K562 (cell line): ENCODE measurements at regions not wholly inside any gene's neighbourhood (a gene's known extent, or its start where the extent isn't known, plus 50 kb on each side); places are given as distances from the start of the nearest gene placed in this dataset.

ENCODE experiments used
- ATAC-seq: fragments of 200-7000 bp; cut with Tn5 transposase; 3 replicates; pipeline ENCODE4 v1.9.1; 2020; ENCODE audit warnings: moderate library complexity
- BruUV-seq: library from RNA; stranded (reverse); fragments of 400-500 nt; replicated peaks from 2 replicates; lab custom pipeline; 2021; lab: Mats Ljungman, UMichigan
- CTCF ChIA-PET: fragments of 300-600 bp; formaldehyde crosslinking; extraction: SDS; loops from one replicate; lab custom pipeline; 2021; ENCODE audit warnings: low intra/inter-chr PET ratio; lab: Yijun Ruan, JAX
- POLR2A ChIA-PET: fragments of 300-600, 350-650 bp; sonication (Branson Sonifier 250); formaldehyde crosslinking; extraction: SDS; loops from one replicate; lab custom pipeline; 2021; ENCODE audit warnings: antibody characterized with exemption, inconsistent platforms; lab: Yijun Ruan, JAX
- DNase-seq, 4 experiments: peaks; one replicate each; pipeline versions ENCODE4 v3.0.0 to v3.0.0-alpha.2; 2011 to 2018; ENCODE audit warnings: low spot score in 3 of 4, mixed read lengths in 3 of 4; ENCODE audit errors: extremely low read depth in 1 of 4
- FAIRE-seq: peaks from 2 replicates; lab custom pipeline; 2011; peaks lifted over from hg19 to GRCh38; lab: Jason Lieb, UNC
- H2AFZ ChIP-seq: 2 replicates; pipeline ENCODE4 v1.6.0; 2011; ENCODE audit warnings: low read depth, low read length, control low read depth, inconsistent platforms
- H3K27ac ChIP-seq: fragments of 200-600 bp; 3 replicates; pipeline ENCODE4 v1.8.0; 2011; ENCODE audit warnings: low read depth, mild to moderate bottlenecking, control low read depth, inconsistent platforms, low read length, moderate library complexity, mixed read lengths; ENCODE audit errors: extremely low read depth
- H3K27me3 ChIP-seq, 2 experiments: fragments of 300-600 bp in 1 of 2; 2 replicates in 1 of 2; 3 replicates in 1 of 2; pipeline versions ENCODE4 v1.6.0 to v1.8.0; 2011; ENCODE audit warnings: inconsistent platforms in 2 of 2, low read length in 2 of 2, mild to moderate bottlenecking in 1 of 2, mixed read lengths in 1 of 2, moderate library complexity in 1 of 2; ENCODE audit not compliant: control insufficient read depth in 2 of 2, insufficient read depth in 2 of 2
- H3K36me3 ChIP-seq: fragments of 300-600 bp; 3 replicates; pipeline ENCODE4 v1.8.0; 2011; ENCODE audit warnings: mild to moderate bottlenecking, low read length, inconsistent platforms; ENCODE audit not compliant: control insufficient read depth, insufficient read depth
- H3K4me1 ChIP-seq, 2 experiments: fragments of 200-600 bp in 1 of 2; replicated peaks in 1 of 2; 2 replicates in 1 of 2; 3 replicates in 1 of 2; pipeline versions ENCODE4 v1.5.1 to v1.8.0; 2011; ENCODE audit warnings: inconsistent platforms in 2 of 2, low read length in 2 of 2, mild to moderate bottlenecking in 1 of 2, mixed read lengths in 1 of 2, moderate library complexity in 1 of 2; ENCODE audit not compliant: control insufficient read depth in 2 of 2, insufficient read depth in 2 of 2
- H3K4me2 ChIP-seq: 2 replicates; pipeline ENCODE4 v1.6.1; 2011; ENCODE audit warnings: low read length, control low read depth, inconsistent platforms, mixed read lengths; ENCODE audit not compliant: insufficient read depth
- H3K4me3 ChIP-seq: fragments of 200-600 bp; sonication (generic), shearing (Covaris generic); 2 replicates; pipeline ENCODE4 v1.5.1; 2016; ENCODE audit warnings: control low read depth, inconsistent platforms
- H3K79me2 ChIP-seq: fragments of 200-600 bp; 3 replicates; pipeline ENCODE4 v1.8.0; 2011; ENCODE audit warnings: low read length, inconsistent platforms; ENCODE audit not compliant: control insufficient read depth, insufficient read depth
- H3K9ac ChIP-seq, 2 experiments: 2 replicates each; pipeline versions ENCODE4 v1.6.0 to v1.6.1; 2011; ENCODE audit warnings: low read depth in 2 of 2, low read length in 2 of 2, control low read depth in 1 of 2, inconsistent platforms in 1 of 2, mild to moderate bottlenecking in 1 of 2, mixed read lengths in 1 of 2; ENCODE audit not compliant: insufficient read depth in 1 of 2
- H3K9me1 ChIP-seq: one replicate; pipeline ENCODE4 v1.6.0; 2011; ENCODE audit warnings: inconsistent platforms, mild to moderate bottlenecking, low read length, moderate library complexity; ENCODE audit not compliant: control insufficient read depth, insufficient read depth
- H3K9me3 ChIP-seq: replicated peaks from 2 replicates; pipeline ENCODE4 v1.5.1; 2011; ENCODE audit warnings: low read depth, low read length, inconsistent platforms; ENCODE audit not compliant: control insufficient read depth, insufficient read depth
- H4K20me1 ChIP-seq: replicated peaks from 2 replicates; pipeline ENCODE4 v1.6.1; 2011; ENCODE audit warnings: low read length, inconsistent platforms, mixed read lengths; ENCODE audit not compliant: control insufficient read depth, insufficient read depth
- DMBX1 ChIP-seq: fragments of 250-450 bp; sonication (Bioruptor Pico); IDR thresholded peaks from 2 replicates; pipeline ENCODE4 v1.8.0; 2022; ENCODE audit warnings: inconsistent platforms, mild to moderate bottlenecking, moderate library complexity, borderline replicate concordance
- PPARD ChIP-seq: fragments of 250-450 bp; sonication (Bioruptor Pico); IDR thresholded peaks from 2 replicates; pipeline ENCODE4 v1.8.0; 2022; ENCODE audit warnings: inconsistent platforms, mild to moderate bottlenecking, moderate library complexity
- PTRF ChIP-seq: fragments of 450-650 bp; IDR thresholded peaks from 2 replicates; pipeline ENCODE4 v1.6.1; 2016; ENCODE audit warnings: mild to moderate bottlenecking, missing genetic modification characterization, missing compliant biosample characterization
- SMAD1 ChIP-seq: fragments of 150-350 bp; IDR thresholded peaks from 2 replicates; pipeline ENCODE4 v1.6.1; 2014; ENCODE audit warnings: low read length, low read depth; ENCODE audit not compliant: partially characterized antibody
- SREBF2 ChIP-seq: sonication (generic); formaldehyde crosslinking; IDR thresholded peaks from 2 replicates; pipeline ENCODE4 v1.4.0; 2020; ENCODE audit warnings: mild to moderate bottlenecking, missing genetic modification reagents
- ZNF274 ChIP-seq: IDR thresholded peaks from 2 replicates; pipeline ENCODE4 v1.6.1; 2011; ENCODE audit warnings: low read depth, mild to moderate bottlenecking, low read length, moderate library complexity, borderline replicate concordance
- ZNF699 ChIP-seq: fragments of 250-450 bp; sonication (Bioruptor Pico); IDR thresholded peaks from 2 replicates; pipeline ENCODE4 v1.8.0; 2021; ENCODE audit warnings: mild to moderate bottlenecking, moderate library complexity; ENCODE audit not compliant: insufficient replicate concordance
- ZNF766 ChIP-seq: fragments of 200-800 bp; sonication (Bioruptor generic); conservative IDR thresholded peaks from 2 replicates; pipeline ENCODE4 v1.6.1; 2016; ENCODE audit warnings: missing genetic modification characterization, missing compliant biosample characterization
- WGBS: fragments of 100-300 bp; shearing (Covaris generic); methylation state at CpG from one replicate; pipeline ENCODE4 v1.1.6; 2016; ENCODE audit warnings: low coverage, mixed read lengths; ENCODE audit not compliant: insufficient coverage; ENCODE audit errors: missing lambda C conversion rate; 5-methylcytosine and 5-hydroxymethylcytosine counted together
- in situ Hi-C: fragments of 300-500 bp; cut with MboI; formaldehyde crosslinking; loops from 4 replicates; pipeline ENCODE4 v1.15.0; 2018; ENCODE audit warnings: inconsistent platforms, mixed read lengths
- intact Hi-C: fragments of 100-400 bp; cut with micrococcal nuclease; formaldehyde crosslinking; loops from 2 replicates; pipeline ENCODE4 v1.14.2; 2022

GRCh38 chrX:44767308-44767707 lies 76.5 kb upstream of the DUSP21 start:
- FAIRE-seq (no peak), ATAC-seq (no peak), DNase-seq (no peak)
- Histone ChIP-seq H3K4me2 (no peak overlapping the region), H3K79me2 (no peaks in the 10 kb centered on the region), H2AFZ (no peak overlapping the region), H3K27ac (no peak overlapping the region), H3K4me1 (no peaks in the 10 kb centered on the region), H3K36me3 (no peaks in the 10 kb centered on the region), H3K4me3 (no peak overlapping the region), H3K9me1 (no peaks in the 10 kb centered on the region), H3K27me3 (no peaks in the 10 kb centered on the region), H3K9me3 (no peaks in the 10 kb centered on the region), H4K20me1 (no peaks in the 10 kb centered on the region), H3K9ac (no peak overlapping the region)
- 20% methylated on average over 3 of the region's 5 CpGs for WGBS
- CTCF ChIA-PET = no interaction called here
- TF ChIP-seq SREBF2 = no peak
- TF ChIP-seq ZNF699 = no peak
- no peak for TF ChIP-seq PTRF
- no peak for TF ChIP-seq DMBX1
- no peak for TF ChIP-seq SMAD1
- no peak for TF ChIP-seq PPARD
- TF ChIP-seq ZNF766 (CRISPR knock-in tag) = no peak
- intact Hi-C loops = no loop called here
- BruUV-seq = no TSS peak
- POLR2A ChIA-PET = no interaction called here
- in situ Hi-C loops = no loop called here

GRCh38 chrX:44765556-44765955 lies 78.3 kb upstream of the DUSP21 start:
- ATAC-seq (no peak), DNase-seq (no peak), FAIRE-seq (no peak)
- Histone ChIP-seq H2AFZ (no peak overlapping the region), H4K20me1 (no peaks in the 10 kb centered on the region), H3K4me3 (no peak overlapping the region), H3K27ac (no peak overlapping the region), H3K27me3 (no peaks in the 10 kb centered on the region), H3K79me2 (no peaks in the 10 kb centered on the region), H3K9ac (no peak overlapping the region), H3K4me2 (no peak overlapping the region), H3K4me1 (no peaks in the 10 kb centered on the region), H3K36me3 (no peaks in the 10 kb centered on the region), H3K9me3 (no peaks in the 10 kb centered on the region), H3K9me1 (no peaks in the 10 kb centered on the region)
- 67% methylated on average over 2 of the region's 2 CpGs for WGBS
- intact Hi-C loops = no loop called here
- ChIA-PET POLR2A (interaction anchor here (0.6 to 0.7 kb wide), 2 partner anchors 827 to 1226 kb away, joined by 3 read pairs; no protein-coding TSS in a partner anchor), CTCF (interaction anchor here (0.6 kb wide), 1 partner anchor 149 kb away, joined by 6 read pairs; no protein-coding TSS in a partner anchor)
- in situ Hi-C loops = no loop called here
- no TSS peak for BruUV-seq
- TF ChIP-seq ZNF274 = no peak
